GM12891 (cell line): ENCODE measurements at regions not wholly inside any gene's neighbourhood (a gene's known extent, or its start where the extent isn't known, plus 50 kb on each side); places are given as distances from the start of the nearest gene placed in this dataset.

Experiments used
- DNase-seq: peaks from one replicate; pipeline ENCODE4 v3.0.0; 2011; ENCODE audit warnings: low spot score; ENCODE audit not compliant: insufficient read length
- FAIRE-seq: peaks from 2 replicates; lab custom pipeline; 2011; peaks lifted over from hg19 to GRCh38; lab: Jason Lieb, UNC
- PAX5 ChIP-seq: IDR thresholded peaks from 2 replicates; pipeline ENCODE4 v1.6.1; 2011; ENCODE audit warnings: low read length, moderate library complexity, mild to moderate bottlenecking; ENCODE audit not compliant: insufficient read depth, severe bottlenecking
- POLR2A ChIP-seq: IDR thresholded peaks from 2 replicates; pipeline ENCODE4 v1.6.1; 2011; ENCODE audit warnings: low read depth, low read length, control low read depth
- POLR2AphosphoS5 ChIP-seq: IDR thresholded peaks from 2 replicates; pipeline ENCODE4 v1.6.1; 2011; ENCODE audit warnings: low read depth, low read length, control low read depth
- POU2F2 ChIP-seq: IDR thresholded peaks from 2 replicates; pipeline ENCODE4 v1.6.1; 2011; ENCODE audit warnings: low read depth, mild to moderate bottlenecking, control low read depth, low read length, moderate library complexity
- SPI1 ChIP-seq: IDR thresholded peaks from 2 replicates; pipeline ENCODE4 v1.6.1; 2011; ENCODE audit warnings: low read depth, low read length, control low read depth
- TAF1 ChIP-seq: IDR thresholded peaks from 2 replicates; pipeline ENCODE4 v1.6.1; 2011; ENCODE audit warnings: low read depth, low read length, control low read depth

DNA sequence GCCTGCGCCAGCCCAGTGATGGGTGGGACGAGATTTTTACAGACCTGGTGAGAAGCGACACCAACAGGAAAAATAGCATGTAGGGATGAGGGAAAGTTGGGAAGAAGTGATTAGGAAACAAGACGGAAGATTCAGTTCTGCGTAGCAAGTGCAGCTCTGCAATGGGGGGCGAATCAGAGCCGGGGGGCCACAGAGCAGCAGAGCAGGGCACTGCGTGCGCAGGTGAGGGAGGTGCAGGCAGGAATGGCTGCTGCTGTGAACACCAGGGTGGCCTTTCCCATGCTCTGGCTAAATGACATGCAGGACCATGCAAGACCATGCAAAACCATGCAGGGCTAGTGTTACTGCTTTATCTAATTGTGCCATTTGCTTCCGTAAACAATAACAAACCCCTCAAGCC, 442.7 kb upstream of the FRG1 start:
- TF ChIP-seq POLR2AphosphoS5 (no peak), TAF1 (no peak), POU2F2 (no peak), POLR2A (no peak), SPI1 (no peak), PAX5 (no peak)
- no peak for DNase-seq
- no peak for FAIRE-seq

GRCh38 chr4:189498457-189498856, 442.2 kb upstream of the FRG1 start:
- DNase-seq (no peak), FAIRE-seq (no peak)
- TF ChIP-seq POLR2A (no peak), POU2F2 (no peak), POLR2AphosphoS5 (no peak), PAX5 (no peak), TAF1 (no peak), SPI1 (no peak)

- FAIRE-seq, result no peak
Observed at GRCh38 chr4:189499696-189500095, 441.0 kb upstream of the FRG1 start.

DNA sequence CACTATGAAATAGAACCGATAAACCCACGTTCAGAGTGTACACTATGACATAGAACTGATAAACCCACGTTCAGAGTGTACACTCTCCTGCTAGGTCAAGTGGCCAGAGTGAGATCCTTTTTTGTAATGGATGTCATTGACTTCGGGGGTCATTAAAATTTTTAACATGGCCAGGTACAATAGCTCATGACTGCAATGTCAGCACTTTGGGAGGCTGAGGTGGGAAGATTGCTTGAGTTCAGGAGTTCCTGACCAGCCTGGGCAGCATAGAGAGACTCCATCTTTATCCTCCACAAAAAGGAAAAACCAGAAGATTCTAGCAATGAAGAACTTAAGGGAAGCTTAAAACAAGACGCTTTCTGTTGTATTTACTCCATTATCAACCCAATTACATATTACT, 439.7 kb upstream of the FRG1 start:
- DNase-seq, result no peak
- no peak for FAIRE-seq
- no peak for TF ChIP-seq SPI1
- TF ChIP-seq POU2F2, result no peak
- TF ChIP-seq POLR2AphosphoS5, result no peak
- no peak for TF ChIP-seq TAF1
- no peak for TF ChIP-seq PAX5
- no peak for TF ChIP-seq POLR2A

More at GRCh38 chr4:189499696-189500095, 441.0 kb upstream of the FRG1 start:
- TF ChIP-seq PAX5 (no peak), SPI1 (no peak), POU2F2 (no peak), TAF1 (no peak), POLR2A (no peak), POLR2AphosphoS5 (no peak)
- DNase-seq, result no peak

- TF ChIP-seq SPI1 (no peak), POLR2A (no peak), POLR2AphosphoS5 (no peak), TAF1 (no peak), PAX5 (no peak), POU2F2 (no peak)
- FAIRE-seq, result no peak
Observed at GRCh38 chr4:189502841-189503435, 437.7 kb upstream of the FRG1 start.

DNA sequence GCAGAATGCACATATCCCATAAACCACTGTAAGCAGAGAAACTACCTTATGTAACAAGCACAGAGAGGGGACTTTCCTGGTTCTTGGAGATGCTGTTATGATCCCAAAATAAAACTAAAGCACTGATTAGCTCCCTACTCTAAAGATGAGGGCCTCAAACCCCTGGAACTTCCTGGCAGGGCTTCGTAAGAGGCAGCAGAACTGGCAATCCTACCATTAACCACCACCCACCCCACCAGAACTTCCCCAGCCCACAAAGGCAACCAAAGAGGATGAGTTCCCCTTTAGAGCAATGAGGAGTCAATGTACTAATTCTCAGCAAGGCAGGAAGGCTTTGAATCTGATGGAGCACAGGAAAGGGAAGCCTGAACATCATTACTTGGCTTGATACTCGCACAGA, 436.5 kb upstream of the FRG1 start:
- DNase-seq (no peak), FAIRE-seq (no peak)
- TF ChIP-seq POU2F2 (no peak), TAF1 (no peak), POLR2AphosphoS5 (no peak)

More at GRCh38 chr4:189502841-189503435, 437.7 kb upstream of the FRG1 start:
- DNase-seq, result no peak

DNA sequence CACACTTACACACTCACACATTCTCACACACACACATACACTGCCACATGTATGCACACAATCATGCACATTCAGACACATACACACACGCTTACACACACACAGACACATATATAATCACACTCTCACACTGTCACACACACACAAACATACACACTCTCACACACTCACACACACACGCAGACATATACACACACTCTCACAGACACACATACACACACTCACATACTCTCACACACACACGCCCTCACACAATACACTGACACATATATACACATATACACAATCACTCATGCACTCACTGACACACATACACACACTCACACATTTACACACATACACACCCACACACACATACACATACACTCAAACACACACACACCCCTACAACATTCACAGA, 435.3 kb upstream of the FRG1 start:
- FAIRE-seq (no peak), DNase-seq (no peak)
- no peak for TF ChIP-seq TAF1
- no peak for TF ChIP-seq SPI1
- no peak for TF ChIP-seq POLR2AphosphoS5
- no peak for TF ChIP-seq POU2F2
- TF ChIP-seq PAX5, result no peak
- TF ChIP-seq POLR2A, result no peak

DNA sequence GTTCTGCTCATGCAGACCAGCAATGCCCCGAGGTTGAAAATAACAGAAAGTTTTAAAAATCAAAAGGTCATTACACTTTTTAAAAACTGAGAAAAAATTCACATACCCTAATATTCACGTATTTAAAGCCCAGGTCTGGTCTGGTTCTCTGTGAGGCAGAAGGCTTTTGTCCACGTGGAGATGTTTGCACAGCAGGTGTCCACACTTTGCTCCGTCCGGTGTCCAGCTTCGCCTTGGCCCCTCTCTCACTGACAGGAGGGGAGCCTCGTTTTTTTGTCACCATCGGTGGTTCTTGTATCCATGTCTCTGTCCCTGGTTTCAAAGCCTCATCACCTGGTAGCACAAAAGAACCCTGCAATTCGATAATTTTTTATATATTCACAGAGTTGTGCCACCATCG, 434.6 kb upstream of the FRG1 start:
- FAIRE-seq (no peak), DNase-seq (no peak)
- TF ChIP-seq SPI1 (no peak), POLR2AphosphoS5 (no peak), POLR2A (no peak)

GRCh38 chr4:189507060-189507459, 433.6 kb upstream of the FRG1 start:
- DNase-seq (no peak), FAIRE-seq (no peak)
- TF ChIP-seq TAF1 (no peak), PAX5 (no peak), SPI1 (no peak), POLR2AphosphoS5 (no peak), POLR2A (no peak), POU2F2 (no peak)

DNA sequence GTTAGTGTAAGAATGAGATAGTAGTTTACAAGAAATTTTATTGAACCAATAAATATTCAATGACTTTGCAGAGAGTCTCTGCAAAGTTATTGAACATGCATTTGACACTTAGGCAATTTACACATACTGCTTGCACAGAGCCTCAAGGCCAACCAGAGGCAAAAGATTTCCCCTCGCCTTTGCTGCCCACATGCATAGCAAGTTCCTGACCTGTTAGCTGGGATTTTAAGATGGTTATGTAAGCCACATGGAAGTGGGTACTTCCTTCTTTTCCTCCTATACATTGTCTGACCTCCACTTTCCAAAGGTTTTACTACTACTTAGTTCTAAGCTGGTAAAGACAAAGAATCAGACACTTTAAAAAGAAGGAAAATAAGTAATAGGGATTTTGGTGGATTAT, 430.1 kb upstream of the FRG1 start:
- no peak for DNase-seq
- no peak for FAIRE-seq
- no peak for TF ChIP-seq POLR2A
